ENCODE measurements at regions not wholly inside any gene's neighbourhood (a gene's known extent, or its start where the extent isn't known, plus 50 kb on each side); places are given as distances from the start of the nearest gene placed in this dataset.
"Not testable (repeated sequence)": the region's sequence is repeated elsewhere in the genome, so short reads cannot be mapped to it uniquely, and the experiment has no call there.

GRCh38 chr20:40955826-40956225 lies 72.8 kb upstream of the TOP1 start:
- TF ChIP-seq CTCF (IDR thresholded peaks at IDR 0.05; ENCODE audit: low read depth, low read length, missing input control); JUND (IDR thresholded peaks at IDR 0.05); FOXA1 (IDR thresholded peaks at IDR 0.05); NR2F2 (IDR thresholded peaks at IDR 0.05); YY1 (IDR thresholded peaks at IDR 0.05); TAF1 (conservative IDR thresholded peaks at IDR 0.05); HNF4A (conservative IDR thresholded peaks at IDR 0.05); RXRA (IDR thresholded peaks at IDR 0.05); EGR1 (IDR thresholded peaks at IDR 0.05; ENCODE audit: low read depth in 2 of 2); ZBTB33 (IDR thresholded peaks at IDR 0.05): not testable (repeated sequence)
- TF ChIP-seq, protein P1, sequence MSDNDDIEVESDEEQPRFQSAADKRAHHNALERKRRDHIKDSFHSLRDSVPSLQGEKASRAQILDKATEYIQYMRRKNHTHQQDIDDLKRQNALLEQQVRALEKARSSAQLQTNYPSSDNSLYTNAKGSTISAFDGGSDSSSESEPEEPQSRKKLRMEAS (IDR thresholded peaks at IDR 0.05) = not testable (repeated sequence)
